CD4-positive, alpha-beta T cell treated with Interleukin-21 for 1 hour (primary cell): ENCODE measurements at regions not wholly inside any gene's neighbourhood (a gene's known extent, or its start where the extent isn't known, plus 50 kb on each side); places are given as distances from the start of the nearest gene placed in this dataset.
"Not testable (repeated sequence)": the region's sequence is repeated elsewhere in the genome, so short reads cannot be mapped to it uniquely, and the experiment has no call there.

ENCODE experiments used
- DNase-seq: peaks from one replicate; pipeline ENCODE4 v3.0.0-alpha.2; 2020

- no peak for DNase-seq
These were observed 524.6 kb upstream of the KCND2 start for GRCh38 chr7:119748251-119748860.

GRCh38 chr7:119748991-119749390 is 524.0 kb upstream of the KCND2 start:
- DNase-seq, result no peak

- DNase-seq, result no peak
These were observed 516.3 kb upstream of the KCND2 start for GRCh38 chr7:119756687-119757086.

- no peak for DNase-seq
These were observed 514.7 kb upstream of the KCND2 start for GRCh38 chr7:119758254-119758653.

GRCh38 chr7:119761776-119762175 is 511.2 kb upstream of the KCND2 start:
- no peak for DNase-seq

GRCh38 chr7:119782286-119782685 is 490.7 kb upstream of the KCND2 start:
- DNase-seq, result no peak

GRCh38 chr7:119783799-119784198 is 489.2 kb upstream of the KCND2 start:
- no peak for DNase-seq

GRCh38 chr7:119802147-119802546 is 470.8 kb upstream of the KCND2 start:
- DNase-seq, result no peak

- DNase-seq, result no peak
These were observed 447.8 kb upstream of the KCND2 start for GRCh38 chr7:119825091-119825655.

GRCh38 chr7:119826547-119826946 is 446.4 kb upstream of the KCND2 start:
- DNase-seq, result no peak

- DNase-seq, result no peak
These were observed 434.5 kb upstream of the KCND2 start for GRCh38 chr7:119838444-119838843.

GRCh38 chr7:119842337-119842736 is 430.6 kb upstream of the KCND2 start:
- DNase-seq, result no peak

GRCh38 chr7:119842786-119843185 is 430.2 kb upstream of the KCND2 start:
- DNase-seq, result no peak

GRCh38 chr7:119861385-119861784 is 411.6 kb upstream of the KCND2 start:
- no peak for DNase-seq

GRCh38 chr7:119868387-119868786 is 404.6 kb upstream of the KCND2 start:
- DNase-seq, result no peak

GRCh38 chr7:119879835-119880234 is 393.1 kb upstream of the KCND2 start:
- DNase-seq, result no peak

GRCh38 chr7:119886007-119886406 is 387.0 kb upstream of the KCND2 start:
- no peak for DNase-seq

GRCh38 chr7:119886525-119886924 is 386.4 kb upstream of the KCND2 start:
- DNase-seq, result not testable (repeated sequence)

GRCh38 chr7:119888251-119888650 is 384.7 kb upstream of the KCND2 start:
- DNase-seq, result no peak

GRCh38 chr7:119890631-119891030 is 382.3 kb upstream of the KCND2 start:
- DNase-seq, result no peak

- no peak for DNase-seq
These were observed 377.7 kb upstream of the KCND2 start for GRCh38 chr7:119895320-119895719.

- no peak for DNase-seq
These were observed 376.6 kb upstream of the KCND2 start for GRCh38 chr7:119896386-119896785.

GRCh38 chr7:119900996-119901672 is 371.8 kb upstream of the KCND2 start:
- no peak for DNase-seq

- DNase-seq, result no peak
These were observed 369.9 kb upstream of the KCND2 start for GRCh38 chr7:119903085-119903484.

GRCh38 chr7:119905495-119905894 is 367.5 kb upstream of the KCND2 start:
- no peak for DNase-seq
